GM19351 (cell line): ENCODE measurements at regions not wholly inside any gene's neighbourhood (a gene's known extent, or its start where the extent isn't known, plus 50 kb on each side); places are given as distances from the start of the nearest gene placed in this dataset.

Experiments used
- ATAC-seq: cut with Tn5 transposase; IDR thresholded peaks from one replicate; pipeline ENCODE4 v1.9.1; 2021; ENCODE audit warnings: mild to moderate bottlenecking, moderate library complexity; ENCODE audit not compliant: unreplicated experiment

DNA sequence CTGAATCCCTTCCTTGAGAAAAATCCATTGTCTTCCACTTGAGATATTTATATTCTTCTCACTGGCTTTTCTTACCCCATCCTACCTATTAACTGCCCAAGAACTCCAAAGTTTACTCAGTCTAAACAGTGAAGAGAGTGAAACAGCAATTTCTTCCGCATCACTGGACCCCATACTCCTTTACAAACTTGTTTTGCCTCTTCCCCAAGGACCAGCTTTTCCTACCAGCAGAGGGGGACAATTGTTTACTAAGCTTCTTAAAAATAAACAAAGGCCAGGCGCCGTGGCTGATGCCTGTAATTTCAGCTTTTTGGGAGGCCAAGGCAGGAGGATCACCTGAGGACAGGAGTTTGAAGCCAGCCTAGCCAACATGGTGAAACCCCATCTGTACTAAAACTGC is 52.0 kb downstream of the LRATD1 start:
- no peak for ATAC-seq

GRCh38 chr2:14690926-14691325 is 58.4 kb downstream of the LRATD1 start:
- no peak for ATAC-seq

- no peak for ATAC-seq
Observed at GRCh38 chr2:14693874-14694273, 61.4 kb downstream of the LRATD1 start.

DNA sequence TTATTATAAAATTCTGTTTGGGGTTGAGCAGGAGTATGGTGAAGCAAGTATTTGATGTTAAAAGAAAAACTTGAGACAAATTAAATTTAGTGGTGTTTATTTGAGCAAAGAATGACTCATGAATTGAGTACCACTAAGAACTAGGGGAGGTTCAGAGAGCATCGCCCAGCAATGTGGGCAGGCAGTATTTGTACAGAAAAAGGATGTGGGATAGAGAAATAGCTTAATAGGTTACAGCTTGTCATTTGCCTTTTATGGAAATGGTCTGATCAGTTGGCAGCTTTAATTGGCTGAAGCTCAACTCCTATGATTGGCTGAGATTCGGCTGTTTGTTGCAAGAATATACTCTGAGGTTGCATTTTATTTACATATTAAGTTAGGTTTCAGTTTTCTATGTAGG is 68.2 kb downstream of the LRATD1 start:
- no peak for ATAC-seq

- ATAC-seq: no peak
Observed at GRCh38 chr2:14702258-14702657, 69.7 kb downstream of the LRATD1 start.

GRCh38 chr2:14706201-14706600 is 73.7 kb downstream of the LRATD1 start:
- ATAC-seq: no peak

DNA sequence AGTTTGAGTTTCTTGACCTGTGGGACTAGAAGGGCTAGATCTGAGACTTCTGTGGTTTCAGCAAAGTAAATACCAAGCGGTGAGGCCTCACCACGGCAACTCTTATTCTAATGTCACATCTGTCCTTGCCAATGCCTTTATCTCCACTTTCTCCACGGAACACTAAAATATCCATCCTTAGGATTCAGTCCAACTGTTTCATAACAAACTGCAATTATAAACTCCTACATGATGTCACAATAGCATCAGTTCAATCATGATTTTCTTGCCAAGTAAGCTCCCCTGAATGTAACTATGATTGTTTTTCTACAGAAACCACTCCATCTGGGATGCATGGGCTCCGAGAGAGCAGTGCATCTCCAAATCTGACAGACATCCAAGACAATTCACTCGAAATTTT is 79.6 kb downstream of the LRATD1 start:
- no peak for ATAC-seq

DNA sequence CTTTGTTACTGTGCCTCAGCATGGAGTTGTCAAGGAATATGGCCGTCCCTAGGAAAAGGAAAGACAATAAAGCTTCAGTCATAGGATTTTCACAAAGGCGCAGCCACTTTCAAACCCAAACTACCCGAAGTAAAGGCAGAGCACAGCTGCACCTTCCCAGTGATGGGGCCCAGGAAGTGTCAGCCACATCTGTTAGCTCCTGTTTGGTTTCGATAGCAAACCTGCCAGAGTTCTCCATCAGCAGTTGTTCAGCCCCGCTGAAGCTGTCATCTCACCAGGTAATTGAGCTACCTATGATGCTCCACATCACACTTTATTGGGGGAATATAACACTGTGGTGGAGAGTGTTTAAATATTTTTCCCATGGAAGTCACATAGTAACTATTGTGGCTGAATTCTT is 80.7 kb downstream of the LRATD1 start:
- no peak for ATAC-seq

DNA sequence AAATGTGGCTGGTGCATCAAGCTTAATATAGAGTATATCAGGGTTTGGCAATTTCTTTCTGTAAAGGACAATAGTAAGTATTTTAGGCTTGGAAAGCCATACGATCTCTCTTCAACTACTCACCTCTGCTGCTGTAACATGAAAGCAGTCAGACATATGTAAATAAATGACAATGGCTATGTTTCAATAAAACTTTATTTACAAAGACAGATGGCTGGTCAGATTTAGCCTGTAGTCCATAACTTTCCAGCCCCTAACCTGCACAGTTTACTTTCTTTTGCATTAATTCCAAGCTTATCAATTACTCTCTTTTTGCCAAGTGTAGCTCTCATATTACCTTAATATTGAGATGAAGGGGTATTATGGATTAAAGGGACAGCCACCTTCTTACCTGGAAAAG is 83.1 kb downstream of the LRATD1 start:
- ATAC-seq: no peak

GRCh38 chr2:14716319-14716718 is 83.8 kb downstream of the LRATD1 start:
- ATAC-seq: no peak

DNA sequence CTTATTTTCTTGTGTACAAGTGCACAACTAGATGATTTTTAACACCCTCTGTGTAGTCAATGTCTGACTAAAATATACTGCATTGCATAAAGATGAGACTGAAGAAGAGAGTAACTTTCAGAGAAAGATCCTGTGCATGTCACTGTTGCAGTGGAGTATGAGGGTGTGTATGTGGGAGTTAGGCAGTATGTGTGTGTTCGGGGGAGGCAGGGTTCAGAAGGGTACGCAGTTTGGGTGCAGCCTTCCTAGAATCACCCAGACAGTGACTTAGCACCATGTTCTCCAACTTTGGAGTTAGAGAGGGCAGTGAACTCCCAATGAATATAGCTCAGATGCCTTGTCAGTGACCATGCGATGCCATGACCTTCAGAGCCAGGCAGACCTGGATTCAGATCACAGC is 84.6 kb downstream of the LRATD1 start:
- no peak for ATAC-seq

- no peak for ATAC-seq
Observed at GRCh38 chr2:14720319-14720718, 87.8 kb downstream of the LRATD1 start.

DNA sequence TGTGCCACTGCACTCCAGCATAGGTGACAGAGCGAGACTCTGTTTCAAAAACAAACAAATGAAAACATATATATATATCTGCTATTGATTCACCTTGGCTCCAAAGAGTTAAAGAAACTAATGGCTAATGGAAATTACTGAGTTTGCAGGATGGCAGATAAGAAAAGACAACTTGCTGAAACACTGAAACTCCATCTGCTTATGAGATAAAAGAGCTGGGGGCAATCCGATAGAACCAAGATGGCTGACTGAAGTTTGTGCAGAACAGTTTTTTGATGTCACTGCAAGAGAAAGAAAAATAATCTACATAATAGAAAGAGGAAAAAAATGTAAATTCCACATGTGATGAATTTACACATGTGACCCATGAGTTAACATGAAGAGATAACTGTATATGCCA is 88.2 kb downstream of the LRATD1 start:
- ATAC-seq: no peak

GRCh38 chr2:14722904-14723570 is 90.5 kb downstream of the LRATD1 start:
- no peak for ATAC-seq

- ATAC-seq: no peak
Observed at GRCh38 chr2:14723684-14724083, 91.2 kb downstream of the LRATD1 start.

DNA sequence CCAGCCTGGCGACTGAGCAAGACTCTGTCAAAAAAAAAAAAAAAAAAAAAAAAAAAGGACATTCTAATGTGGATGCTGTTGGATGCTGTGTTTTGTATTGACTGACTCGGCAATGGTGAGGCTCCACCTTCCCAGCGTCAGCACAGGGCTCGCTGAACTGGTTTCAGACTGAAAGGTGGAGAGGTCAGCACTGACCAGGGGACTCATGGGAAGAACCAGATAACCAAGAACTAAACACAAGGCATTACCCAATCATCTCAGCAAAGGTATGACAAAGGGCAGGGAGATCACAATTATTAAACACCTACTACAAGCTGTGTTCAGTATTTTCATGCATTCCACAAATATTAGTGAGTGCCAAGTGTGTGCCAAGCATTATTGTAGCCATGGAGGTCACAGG is 103.2 kb downstream of the LRATD1 start:
- ATAC-seq: no peak

GRCh38 chr2:14737201-14737600 is 104.7 kb downstream of the LRATD1 start:
- no peak for ATAC-seq

DNA sequence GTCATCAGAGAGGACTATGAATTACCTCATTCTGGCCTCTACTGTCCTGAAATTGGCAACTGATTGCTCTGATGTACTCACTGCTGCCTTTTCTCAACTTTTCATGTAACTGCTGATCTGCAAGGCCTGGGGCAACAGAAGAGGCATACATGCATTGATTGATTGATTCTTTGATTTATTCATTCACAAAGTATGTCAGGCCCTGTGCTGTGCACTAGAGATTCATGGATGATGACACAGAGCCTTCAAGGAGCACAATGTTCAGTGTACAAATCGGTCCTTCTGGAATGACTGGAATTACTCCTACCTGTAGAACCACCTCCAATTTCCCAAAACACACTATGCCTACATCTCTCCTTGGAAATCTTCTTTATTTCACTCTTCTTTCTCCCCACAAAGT is 111.3 kb downstream of the LRATD1 start:
- no peak for ATAC-seq

DNA sequence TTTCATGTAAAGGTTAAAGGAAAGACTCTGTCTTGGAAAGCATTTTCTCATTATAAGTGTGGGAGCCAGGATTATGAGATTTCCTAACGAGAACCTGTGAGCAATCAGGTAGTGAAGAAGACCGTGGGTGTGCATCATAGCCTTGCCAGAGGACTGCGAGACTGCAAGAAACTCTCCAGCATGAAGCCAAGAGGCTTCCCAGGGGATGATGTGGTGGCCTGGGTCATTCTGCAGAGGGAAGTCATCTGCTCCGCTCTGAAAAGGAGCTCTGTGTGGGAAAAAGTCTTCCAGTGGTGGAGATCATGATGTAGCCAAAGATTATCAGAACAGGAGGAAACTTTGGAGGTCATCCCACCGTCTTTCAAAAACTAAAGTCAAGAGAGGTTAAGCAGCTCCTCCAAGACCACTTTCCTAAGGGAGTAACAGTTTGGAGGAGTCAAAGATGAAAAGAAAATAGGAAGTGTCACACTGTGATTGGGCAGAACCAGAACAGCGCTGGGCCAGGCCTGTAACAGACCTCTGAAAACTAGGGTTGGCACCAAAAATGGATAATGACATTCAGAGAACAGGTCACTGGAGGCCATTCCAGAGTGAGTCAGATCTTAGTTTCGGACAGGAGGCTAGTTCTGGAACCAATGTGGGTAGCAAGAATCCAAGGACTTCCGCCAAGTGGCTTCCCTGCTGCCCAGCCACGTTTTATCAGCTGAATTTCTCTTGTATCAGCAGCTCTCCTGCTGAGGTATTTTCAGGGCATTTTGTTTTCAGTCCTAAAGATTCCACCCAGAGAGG is 113.0 kb downstream of the LRATD1 start:
- no peak for ATAC-seq

DNA sequence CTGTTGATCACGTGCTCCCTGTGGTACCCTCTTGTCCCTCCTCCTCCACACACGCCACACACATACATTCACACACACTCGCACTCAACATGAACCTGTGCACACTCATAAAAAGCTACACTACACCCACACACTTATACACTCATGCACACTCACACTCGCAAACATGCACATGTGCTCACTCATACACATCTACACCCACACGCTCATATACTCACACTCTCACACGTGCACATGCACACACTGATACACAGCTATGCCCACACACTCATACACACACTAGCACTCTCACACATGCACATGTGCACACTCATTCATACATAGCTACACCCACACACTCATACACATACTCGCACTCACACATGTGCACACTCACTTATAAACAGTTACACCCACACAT is 113.6 kb downstream of the LRATD1 start:
- no peak for ATAC-seq

DNA sequence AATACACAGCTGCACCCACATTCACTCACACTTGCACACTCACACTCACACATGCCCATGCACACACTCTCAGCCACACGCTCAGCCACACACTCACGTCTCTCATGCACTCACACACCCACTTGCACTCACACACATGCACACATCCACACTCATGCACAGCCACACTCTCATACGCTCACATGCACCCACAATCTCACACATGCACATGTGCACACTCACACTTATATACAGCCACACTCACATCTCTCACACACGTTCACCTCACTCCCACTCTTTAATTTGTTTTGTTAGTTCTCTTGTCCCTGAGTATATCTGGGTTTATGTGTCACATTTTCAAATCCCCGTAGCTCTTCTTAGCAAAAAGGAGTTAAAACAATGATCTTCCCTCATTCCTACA is 114.9 kb downstream of the LRATD1 start:
- ATAC-seq: no peak

GRCh38 chr2:14749884-14750283 is 117.4 kb downstream of the LRATD1 start:
- no peak for ATAC-seq

- ATAC-seq: no peak
Observed at GRCh38 chr2:14750433-14750832, 117.9 kb downstream of the LRATD1 start.
